ENCODE measurements at regions not wholly inside any gene's neighbourhood (a gene's known extent, or its start where the extent isn't known, plus 50 kb on each side); places are given as distances from the start of the nearest gene placed in this dataset.

- H3K4me3 ChIP-seq (ENCODE audit: low read depth, low read length) = no peak overlapping the region
- no peak for TF ChIP-seq CTCF (IDR thresholded peaks at IDR 0.05; ENCODE audit: insufficient read depth, low read depth, low read length, missing control alignments)
- no peak for DNase-seq (ENCODE audit: low read depth)
Measured at GRCh38 chr6:71107911-71108420, 151.1 kb upstream of the B3GAT2 start.

- DNase-seq (ENCODE audit: low read depth) = no peak
- TF ChIP-seq CTCF (IDR thresholded peaks at IDR 0.05; ENCODE audit: insufficient read depth, low read depth, low read length, missing control alignments) = no peak
- no peak overlapping the region for H3K4me3 ChIP-seq (ENCODE audit: low read depth, low read length)
Measured at GRCh38 chr6:71114544-71114943, 157.7 kb upstream of the B3GAT2 start.

- TF ChIP-seq CTCF (IDR thresholded peaks at IDR 0.05; ENCODE audit: insufficient read depth, low read depth, low read length, missing control alignments) = no peak
- DNase-seq (ENCODE audit: low read depth) = no peak
- H3K4me3 ChIP-seq (ENCODE audit: low read depth, low read length) = no peak overlapping the region
Measured at GRCh38 chr6:71114986-71115385, 158.1 kb upstream of the B3GAT2 start.

- no peak overlapping the region for H3K4me3 ChIP-seq (ENCODE audit: low read depth, low read length)
- DNase-seq (ENCODE audit: low read depth) = no peak
Measured at GRCh38 chr6:71119560-71119959, 162.7 kb upstream of the B3GAT2 start.

GRCh38 chr6:71123051-71123450 lies 165.6 kb upstream of the OGFRL1 start:
- no peak for DNase-seq (ENCODE audit: low read depth)
- H3K4me3 ChIP-seq (ENCODE audit: low read depth, low read length) = no peak overlapping the region
- no peak for TF ChIP-seq CTCF (IDR thresholded peaks at IDR 0.05; ENCODE audit: insufficient read depth, low read depth, low read length, missing control alignments)

More at GRCh38 chr6:71119560-71119959, 162.7 kb upstream of the B3GAT2 start:
- no peak for TF ChIP-seq CTCF (IDR thresholded peaks at IDR 0.05; ENCODE audit: insufficient read depth, low read depth, low read length, missing control alignments)

- TF ChIP-seq CTCF (IDR thresholded peaks at IDR 0.05; ENCODE audit: insufficient read depth, low read depth, low read length, missing control alignments) = no peak
- DNase-seq (ENCODE audit: low read depth) = no peak
- H3K4me3 ChIP-seq (ENCODE audit: low read depth, low read length) = no peak overlapping the region
Measured at GRCh38 chr6:71124340-71124739, 164.3 kb upstream of the OGFRL1 start.

GRCh38 chr6:71125216-71125615 lies 163.4 kb upstream of the OGFRL1 start:
- H3K4me3 ChIP-seq (ENCODE audit: low read depth, low read length) = no peak overlapping the region
- DNase-seq (ENCODE audit: low read depth) = no peak
- TF ChIP-seq CTCF (IDR thresholded peaks at IDR 0.05; ENCODE audit: insufficient read depth, low read depth, low read length, missing control alignments) = no peak

Measured in GM12865 (cell line).